Retinal pigment epithelial cell (primary cell): ENCODE measurements at regions not wholly inside any gene's neighbourhood (a gene's known extent, or its start where the extent isn't known, plus 50 kb on each side); places are given as distances from the start of the nearest gene placed in this dataset.

Source experiments
- DNase-seq: peaks from one replicate; pipeline ENCODE4 v3.0.0-alpha.2; 2010; ENCODE audit warnings: low read depth
- H3K4me3 ChIP-seq: 2 replicates; pipeline ENCODE4 v1.5.1; 2011; ENCODE audit warnings: mild to moderate bottlenecking, low read length, control low read depth, moderate library complexity
- CTCF ChIP-seq: conservative IDR thresholded peaks from 2 replicates; pipeline ENCODE4 v1.5.1; 2011; ENCODE audit warnings: low read depth, low read length, control low read depth, inconsistent platforms

GRCh38 chr2:184119989-184120800 is 478.1 kb upstream of the ZNF804A start:
- no peak for DNase-seq
- H3K4me3 ChIP-seq: no peak overlapping the region
- no peak for TF ChIP-seq CTCF

GRCh38 chr2:184125867-184126266 is 472.5 kb upstream of the ZNF804A start:
- no peak overlapping the region for H3K4me3 ChIP-seq
- no peak for DNase-seq
- no peak for TF ChIP-seq CTCF

- no peak for DNase-seq
- no peak for TF ChIP-seq CTCF
These were observed 469.3 kb upstream of the ZNF804A start for GRCh38 chr2:184129073-184129472.

GRCh38 chr2:184137955-184138354 is 460.4 kb upstream of the ZNF804A start:
- H3K4me3 ChIP-seq: no peak overlapping the region
- no peak for TF ChIP-seq CTCF
- no peak for DNase-seq

More at GRCh38 chr2:184129073-184129472, 469.3 kb upstream of the ZNF804A start:
- H3K4me3 ChIP-seq: no peak overlapping the region

GRCh38 chr2:184141866-184142265 is 456.5 kb upstream of the ZNF804A start:
- no peak overlapping the region for H3K4me3 ChIP-seq
- TF ChIP-seq CTCF: no peak
- no peak for DNase-seq

GRCh38 chr2:184154438-184154837 is 443.9 kb upstream of the ZNF804A start:
- peak; percentile 98 for DNase-seq
- TF ChIP-seq CTCF: no peak

GRCh38 chr2:184155791-184156190 is 442.5 kb upstream of the ZNF804A start:
- TF ChIP-seq CTCF: no peak
- peak; percentile 24 for DNase-seq
- H3K4me3 ChIP-seq: no peak overlapping the region

More at GRCh38 chr2:184154438-184154837, 443.9 kb upstream of the ZNF804A start:
- H3K4me3 ChIP-seq: no peak overlapping the region
